KMS-11 (cell line): ENCODE measurements at regions not wholly inside any gene's neighbourhood (a gene's known extent, or its start where the extent isn't known, plus 50 kb on each side); places are given as distances from the start of the nearest gene placed in this dataset.

Experiments used
- H2AFZ ChIP-seq: fragments of 200-600 bp; sonication (generic); 2 replicates; pipeline ENCODE4 v1.6.1; 2016; ENCODE audit warnings: antibody characterized with exemption, mixed run types, low read depth
- H3K27ac ChIP-seq: fragments of 200-600 bp; sonication (generic); 2 replicates; pipeline ENCODE4 v1.6.1; 2016; ENCODE audit warnings: mild to moderate bottlenecking, mixed run types
- H3K27me3 ChIP-seq: fragments of 200-600 bp; sonication (generic); 2 replicates; pipeline ENCODE4 v1.6.1; 2017; ENCODE audit warnings: mild to moderate bottlenecking, low read depth, mixed run types, moderate library complexity; ENCODE audit not compliant: insufficient read depth
- H3K36me3 ChIP-seq: fragments of 200-600 bp; sonication (generic); 2 replicates; pipeline ENCODE4 v1.6.1; 2017; ENCODE audit warnings: mild to moderate bottlenecking, mixed run types; ENCODE audit not compliant: insufficient read depth
- H3K4me1 ChIP-seq: fragments of 200-600 bp; sonication (generic); 2 replicates; pipeline ENCODE4 v1.6.1; 2016; ENCODE audit warnings: mild to moderate bottlenecking, low read depth, mixed run types; ENCODE audit not compliant: poor library complexity, severe bottlenecking
- H3K4me2 ChIP-seq: fragments of 200-600 bp; sonication (generic); 2 replicates; pipeline ENCODE4 v1.7.0; 2016; ENCODE audit warnings: mild to moderate bottlenecking, mixed run types
- H3K4me3 ChIP-seq: fragments of 200-600 bp; sonication (generic); IDR thresholded peaks from 2 replicates; pipeline ENCODE4 v1.6.1; 2017; ENCODE audit warnings: low read depth, low read length, mixed read lengths; ENCODE audit not compliant: insufficient read depth
- H3K79me2 ChIP-seq: fragments of 200-600 bp; sonication (generic); 2 replicates; pipeline ENCODE4 v1.6.1; 2016; ENCODE audit warnings: low read depth, mixed run types; ENCODE audit not compliant: insufficient read depth
- H3K9ac ChIP-seq: fragments of 200-600 bp; sonication (generic); 2 replicates; pipeline ENCODE4 v1.6.1; 2016; ENCODE audit warnings: mild to moderate bottlenecking, mixed run types
- H4K20me1 ChIP-seq: fragments of 200-600 bp; sonication (generic); 2 replicates; pipeline ENCODE4 v1.6.1; 2016; ENCODE audit warnings: mild to moderate bottlenecking, mixed run types; ENCODE audit not compliant: insufficient read depth
- CTCF ChIP-seq: fragments of 200-600 bp; sonication (generic); conservative IDR thresholded peaks from 2 replicates; pipeline ENCODE4 v1.6.1; 2017; ENCODE audit warnings: low read depth, mild to moderate bottlenecking, antibody characterized with exemption, low read length, moderate library complexity, mixed read lengths

- TF ChIP-seq CTCF = no peak
- no peak overlapping the region for H3K4me2 ChIP-seq
- no peaks in the 10 kb centered on the region for H3K27me3 ChIP-seq
- no peak overlapping the region for H3K9ac ChIP-seq
- no peaks in the 10 kb centered on the region for H3K36me3 ChIP-seq
- no peak overlapping the region for H3K4me3 ChIP-seq
- no peak overlapping the region for H2AFZ ChIP-seq
- H3K4me1 ChIP-seq = peaks cover 12% of the 10 kb centered on the region
- no peak overlapping the region for H3K27ac ChIP-seq
- no peaks in the 10 kb centered on the region for H3K79me2 ChIP-seq
- H4K20me1 ChIP-seq = no peaks in the 10 kb centered on the region
Observed at GRCh38 chr12:14289601-14290000, 75.9 kb upstream of the ATF7IP start.

DNA sequence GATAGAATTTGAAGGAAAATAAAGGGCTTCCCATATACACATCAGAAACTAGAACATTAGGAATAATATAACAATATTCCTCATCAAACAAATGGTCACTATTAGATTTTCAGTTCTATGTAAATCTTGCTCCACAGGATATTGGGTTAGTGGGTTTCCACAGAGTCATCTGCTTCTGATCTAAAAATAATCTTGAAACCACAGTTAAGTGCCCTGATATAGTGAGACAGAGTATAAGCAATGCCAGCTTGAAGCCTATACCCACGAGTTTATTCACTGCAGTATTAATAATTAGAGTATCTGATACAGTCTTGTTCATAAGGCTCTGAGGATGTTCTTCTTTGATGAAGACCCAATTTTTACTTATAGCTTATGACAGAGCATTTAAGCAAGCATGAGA is 74.5 kb upstream of the ATF7IP start:
- Histone ChIP-seq H3K27ac (no peak overlapping the region), H3K4me1 (peaks cover 12% of the 10 kb centered on the region), H3K9ac (no peak overlapping the region)

GRCh38 chr12:14303661-14304155 is 61.8 kb upstream of the ATF7IP start:
- Histone ChIP-seq H3K36me3 (no peaks in the 10 kb centered on the region), H3K27me3 (no peaks in the 10 kb centered on the region), H3K4me1 (no peaks in the 10 kb centered on the region), H3K4me3 (no peak overlapping the region), H4K20me1 (no peaks in the 10 kb centered on the region), H3K4me2 (no peak overlapping the region), H2AFZ (no peak overlapping the region), H3K27ac (no peak overlapping the region), H3K9ac (no peak overlapping the region), H3K79me2 (no peaks in the 10 kb centered on the region)
- TF ChIP-seq CTCF = no peak

More for the DNA sequence above, 74.5 kb upstream of the ATF7IP start:
- Histone ChIP-seq H3K4me3 (no peak overlapping the region), H3K27me3 (no peaks in the 10 kb centered on the region), H3K79me2 (no peaks in the 10 kb centered on the region), H2AFZ (no peak overlapping the region), H3K36me3 (no peaks in the 10 kb centered on the region), H4K20me1 (no peaks in the 10 kb centered on the region), H3K4me2 (peak overlapping the region; percentile 6; the same call in 1 of the 2 replicates)
- TF ChIP-seq CTCF = no peak

DNA sequence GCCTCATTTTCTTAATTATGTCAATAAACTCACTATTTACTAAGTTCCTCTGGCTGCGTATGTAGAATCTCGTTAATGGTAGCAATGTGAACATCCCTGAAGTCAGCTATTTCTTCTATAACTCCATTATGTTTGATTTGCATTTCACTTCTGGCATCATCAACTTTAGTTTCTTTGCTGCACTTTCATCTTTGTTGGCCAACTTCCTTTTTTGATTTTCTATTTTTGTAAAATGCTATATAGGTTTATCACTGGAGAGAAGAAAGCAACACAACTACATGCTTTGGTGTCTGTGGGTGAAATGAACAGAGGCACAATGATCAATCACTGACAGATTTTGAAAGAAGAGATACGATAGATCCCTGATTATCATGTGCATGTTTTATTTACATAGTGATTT is 58.5 kb upstream of the ATF7IP start:
- Histone ChIP-seq H3K4me2 (no peak overlapping the region), H3K27me3 (no peaks in the 10 kb centered on the region), H3K4me3 (no peak overlapping the region), H3K4me1 (no peaks in the 10 kb centered on the region), H3K36me3 (no peaks in the 10 kb centered on the region), H4K20me1 (no peaks in the 10 kb centered on the region), H3K27ac (no peak overlapping the region), H3K9ac (no peak overlapping the region), H2AFZ (no peak overlapping the region), H3K79me2 (no peaks in the 10 kb centered on the region)
- TF ChIP-seq CTCF = no peak

GRCh38 chr12:14308516-14308915 is 57.0 kb upstream of the ATF7IP start:
- H3K79me2 ChIP-seq = no peaks in the 10 kb centered on the region
- H4K20me1 ChIP-seq = no peaks in the 10 kb centered on the region
- no peak overlapping the region for H3K4me3 ChIP-seq
- H3K36me3 ChIP-seq = no peaks in the 10 kb centered on the region
- H3K27ac ChIP-seq = no peak overlapping the region
- H2AFZ ChIP-seq = no peak overlapping the region
- H3K4me1 ChIP-seq = no peaks in the 10 kb centered on the region
- no peak overlapping the region for H3K4me2 ChIP-seq
- no peak for TF ChIP-seq CTCF
- H3K27me3 ChIP-seq = no peaks in the 10 kb centered on the region
- no peak overlapping the region for H3K9ac ChIP-seq
